ENCODE measurements at regions not wholly inside any gene's neighbourhood (a gene's known extent, or its start where the extent isn't known, plus 50 kb on each side); places are given as distances from the start of the nearest gene placed in this dataset.

DNA sequence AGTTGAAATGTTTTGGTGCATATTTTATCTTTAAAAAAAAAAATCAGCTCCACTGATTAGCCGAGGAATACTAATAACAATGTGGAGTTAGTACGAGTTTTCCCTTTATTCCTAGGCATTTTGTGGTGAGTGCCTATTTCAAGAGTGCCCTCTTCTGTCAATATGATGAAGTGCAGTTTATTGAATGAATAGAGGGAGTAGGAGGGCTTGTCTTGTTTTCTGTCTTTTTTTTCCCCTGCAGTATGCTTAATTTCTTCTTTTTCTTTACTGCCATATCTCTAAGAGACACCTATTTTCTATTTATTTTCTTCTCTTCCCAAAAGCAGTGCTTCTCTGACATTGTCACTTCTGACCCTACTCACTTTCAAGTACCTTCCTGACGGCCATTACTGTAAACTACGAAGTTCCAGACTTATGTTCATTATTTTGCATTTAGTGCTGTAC, 169.6 kb upstream of the PITX1 start:
- in situ Hi-C loops (cut with MboI; ENCODE audit: low sequenced_read_pairs in 4 of 4), result no loop called here
- no peak for TF ChIP-seq CTCF (IDR thresholded peaks at IDR 0.05 in 4 of 5, conservative IDR thresholded peaks at IDR 0.05 in 1 of 5)
- no peak for TF ChIP-seq POLR2A (IDR thresholded peaks at IDR 0.05)
- ATAC-seq, result no peak
- Histone ChIP-seq H3K9me3 (peaks cover 0 to 10% (median 2%) of the 10 kb centered on the region in 3 donors), H3K27me3 (no peaks in the 10 kb centered on the region), H3K4me3 (no peak overlapping the region), H3K27ac (no peak overlapping the region), H3K36me3 (no peaks in the 10 kb centered on the region), H3K4me1 (peaks cover 0 to 5% of the 10 kb centered on the region in 2 donors)
- no peak for DNase-seq
- intact Hi-C loops (cut with DNase I; ENCODE audit: low total_unique reads), result no loop called here

GRCh38 chr5:135203019-135203418, 169.0 kb upstream of the PITX1 start:
- ATAC-seq (no peak), DNase-seq (no peak)
- no peak overlapping the region for H3K27ac ChIP-seq
- no peak overlapping the region for H3K4me3 ChIP-seq
- intact Hi-C loops (cut with DNase I; ENCODE audit: low total_unique reads) (no loop called here), in situ Hi-C loops (cut with MboI; ENCODE audit: low sequenced_read_pairs in 4 of 4) (no loop called here)
- H3K36me3 ChIP-seq, result no peaks in the 10 kb centered on the region
- H3K4me1 ChIP-seq, result peaks cover 0 to 5% of the 10 kb centered on the region in 2 donors
- peaks cover 0 to 10% (median 2%) of the 10 kb centered on the region in 3 donors for H3K9me3 ChIP-seq
- no peaks in the 10 kb centered on the region for H3K27me3 ChIP-seq
- TF ChIP-seq POLR2A (IDR thresholded peaks at IDR 0.05) (no peak), CTCF (IDR thresholded peaks at IDR 0.05 in 4 of 5, conservative IDR thresholded peaks at IDR 0.05 in 1 of 5) (no peak)

- Histone ChIP-seq H3K27me3 (no peaks in the 10 kb centered on the region), H3K36me3 (no peaks in the 10 kb centered on the region), H3K27ac (no peak overlapping the region), H3K4me1 (no peaks in the 10 kb centered on the region), H3K4me3 (no peak overlapping the region), H3K9me3 (peaks cover 0 to 10% (median 2%) of the 10 kb centered on the region in 3 donors)
- ATAC-seq (no peak), DNase-seq (no peak)
- intact Hi-C loops (cut with DNase I; ENCODE audit: low total_unique reads), result no loop called here
- TF ChIP-seq POLR2A (IDR thresholded peaks at IDR 0.05) (no peak), CTCF (IDR thresholded peaks at IDR 0.05 in 4 of 5, conservative IDR thresholded peaks at IDR 0.05 in 1 of 5) (no peak)
- in situ Hi-C loops (cut with MboI; ENCODE audit: low sequenced_read_pairs in 4 of 4), result loop anchor here in 2 of 4 donors (10.0 to 25.0 kb wide), 2 partner anchors 135 to 188 kb away; no protein-coding TSS in a partner anchor
Observed at GRCh38 chr5:135199919-135200318, 165.9 kb upstream of the PITX1 start.

DNA sequence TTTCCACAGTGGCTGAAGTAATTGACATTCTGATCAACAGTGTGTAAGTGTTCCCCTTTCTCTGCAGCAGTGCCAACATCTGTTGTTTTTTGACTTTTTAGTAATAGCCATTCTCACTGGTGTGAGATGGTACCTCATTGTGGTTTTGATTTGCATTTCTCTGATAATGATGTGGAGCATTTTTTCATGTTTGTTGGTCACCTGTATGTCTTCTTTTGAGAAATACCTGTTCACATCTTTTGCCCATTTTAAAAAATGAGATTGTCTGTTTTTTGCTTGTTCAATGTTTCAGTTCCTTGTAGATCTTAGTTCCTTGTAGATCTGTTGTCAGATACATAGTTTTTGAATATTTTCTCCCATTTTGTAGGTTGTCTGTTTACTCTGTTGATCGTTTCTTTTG, 162.5 kb upstream of the PITX1 start:
- in situ Hi-C loops (cut with MboI; ENCODE audit: low sequenced_read_pairs in 4 of 4), result loop anchor here in 2 of 4 donors (10.0 to 25.0 kb wide), 2 partner anchors 138 to 184 kb away; no protein-coding TSS in a partner anchor
- intact Hi-C loops (cut with DNase I; ENCODE audit: low total_unique reads), result no loop called here
- no peak for DNase-seq
- H3K27ac ChIP-seq, result no peak overlapping the region
- H3K27me3 ChIP-seq, result no peaks in the 10 kb centered on the region
- no peaks in the 10 kb centered on the region for H3K36me3 ChIP-seq
- H3K4me3 ChIP-seq, result no peak overlapping the region
- TF ChIP-seq CTCF (IDR thresholded peaks at IDR 0.05 in 4 of 5, conservative IDR thresholded peaks at IDR 0.05 in 1 of 5) (no peak), POLR2A (IDR thresholded peaks at IDR 0.05) (no peak)
- H3K4me1 ChIP-seq, result no peaks in the 10 kb centered on the region
- no peaks in the 10 kb centered on the region for H3K9me3 ChIP-seq
- ATAC-seq, result no peak

DNA sequence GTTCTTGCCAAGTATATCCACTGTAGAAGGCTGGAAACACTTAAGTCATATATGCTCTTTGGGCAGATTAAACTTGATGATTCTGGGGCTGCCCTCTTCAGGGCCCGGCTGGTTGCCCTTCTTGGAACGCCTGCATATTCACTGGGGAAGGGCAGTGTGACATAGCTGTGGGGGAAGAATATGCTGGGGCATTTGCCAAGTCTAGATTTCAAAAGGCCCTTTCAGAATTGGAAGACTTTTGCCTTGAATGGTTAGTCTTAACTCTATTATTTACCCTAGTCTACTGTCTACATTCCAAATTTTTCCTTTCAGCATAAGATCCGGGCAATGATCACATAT, 161.2 kb upstream of the PITX1 start:
- no peak overlapping the region for H3K27ac ChIP-seq
- no peak for TF ChIP-seq POLR2A (IDR thresholded peaks at IDR 0.05)
- TF ChIP-seq CTCF (IDR thresholded peaks at IDR 0.05 in 4 of 5, conservative IDR thresholded peaks at IDR 0.05 in 1 of 5), result no peak
- DNase-seq (no peak), ATAC-seq (no peak)
- no peaks in the 10 kb centered on the region for H3K36me3 ChIP-seq
- in situ Hi-C loops (cut with MboI; ENCODE audit: low sequenced_read_pairs in 4 of 4) (loop anchor here in 2 of 4 donors (10.0 to 25.0 kb wide), 2 partner anchors 140 to 183 kb away; no protein-coding TSS in a partner anchor), intact Hi-C loops (cut with DNase I; ENCODE audit: low total_unique reads) (no loop called here)
- H3K27me3 ChIP-seq, result no peaks in the 10 kb centered on the region
- H3K4me3 ChIP-seq, result no peak overlapping the region
- peaks cover 0 to 6% of the 10 kb centered on the region in 2 donors for H3K4me1 ChIP-seq
- H3K9me3 ChIP-seq, result no peaks in the 10 kb centered on the region
